Upper lobe of left lung (tissue), 4 donors: ENCODE measurements at regions not wholly inside any gene's neighbourhood (a gene's known extent, or its start where the extent isn't known, plus 50 kb on each side); places are given as distances from the start of the nearest gene placed in this dataset.

ENCODE experiments used
- CTCF ChIP-seq, 6 experiments: fragments of 450-650 bp in 4 of 6; fragments of 200-600 bp in 2 of 6; sonication (generic) in 2 of 6; IDR thresholded peaks; one replicate each; pipeline ENCODE4 v1.5.1; 2016 to 2019; ENCODE audit warnings: antibody characterized with exemption in 6 of 6
- EP300 ChIP-seq, 4 donors: sonication (generic); formaldehyde crosslinking; IDR thresholded peaks; one replicate each; pipeline ENCODE4 v1.5.1; 2017; ENCODE audit warnings: antibody characterized with exemption in 4 of 4, control low read depth in 2 of 4
- POLR2A ChIP-seq, 4 donors: fragments of 450-650 bp; IDR thresholded peaks; one replicate each; pipeline ENCODE4 v1.5.1; 2016 to 2017; ENCODE audit warnings: antibody characterized with exemption in 4 of 4, mild to moderate bottlenecking in 2 of 4
- POLR2AphosphoS5 ChIP-seq, 2 donors: sonication (generic); formaldehyde crosslinking; IDR thresholded peaks; one replicate each; pipeline ENCODE4 v1.5.1; 2017; ENCODE audit warnings: antibody characterized with exemption in 2 of 2

- TF ChIP-seq CTCF (IDR thresholded peaks at IDR 0.05) (no peak), EP300 (IDR thresholded peaks at IDR 0.05) (no peak), POLR2A (IDR thresholded peaks at IDR 0.05) (no peak), POLR2AphosphoS5 (IDR thresholded peaks at IDR 0.05) (no peak)
These were observed 163.8 kb upstream of the SLC28A3 start for GRCh38 chr9:84504360-84504759.
